ENCODE measurements at regions not wholly inside any gene's neighbourhood (a gene's known extent, or its start where the extent isn't known, plus 50 kb on each side); places are given as distances from the start of the nearest gene placed in this dataset.

DNA sequence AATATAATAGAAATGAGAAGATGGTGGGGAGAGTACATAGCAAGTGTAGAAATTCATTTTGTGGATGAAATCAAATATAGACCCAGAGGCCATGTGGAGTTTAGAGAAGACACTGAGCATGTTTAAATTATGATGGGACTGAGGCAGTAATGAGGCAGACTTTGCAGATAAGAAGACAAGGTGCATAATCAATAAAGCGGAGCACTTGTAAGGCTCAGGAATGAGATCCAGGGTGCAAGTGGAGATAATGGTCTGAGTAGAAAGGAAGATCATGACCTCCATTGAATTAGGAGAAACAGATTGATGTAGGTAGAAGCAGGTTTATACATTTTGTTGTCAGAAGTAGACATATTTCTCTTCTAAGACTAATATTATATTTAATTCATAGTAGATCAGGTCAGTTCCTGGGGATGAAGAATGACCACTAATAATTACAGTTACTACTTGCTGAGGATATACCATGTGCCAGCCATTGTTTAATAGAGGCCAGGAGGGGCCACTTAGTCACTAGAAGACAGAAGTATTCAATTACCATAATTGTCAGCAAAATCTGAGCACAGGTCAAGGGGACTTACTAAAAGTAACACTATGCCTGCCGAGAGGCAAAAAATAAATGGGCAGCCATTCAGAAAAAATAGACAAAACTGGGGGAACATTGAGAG is 479.8 kb downstream of the DNAH5 start:
- Histone ChIP-seq H3K27me3 (no peaks in the 10 kb centered on the region), H3K27ac (no peak overlapping the region), H3K4me3 (no peak overlapping the region), H3K36me3 (replicated peaks in 1 of 2; ENCODE audit: insufficient read depth in 1 of 2, low read depth in 2 of 2) (no peaks in the 10 kb centered on the region), H3K4me1 (peaks cover 3% of the 10 kb centered on the region), H3K9me3 (no peaks in the 10 kb centered on the region)
- intact Hi-C loops (cut with DNase I) = no loop called here
- TF ChIP-seq POLR2A (IDR thresholded peaks at IDR 0.05) (no peak), CTCF (IDR thresholded peaks at IDR 0.05) (no peak)
- DNase-seq = no peak
- 78 to 83% methylated on average over 2 of the region's 2 CpGs for WGBS, 2 donors
- ATAC-seq = no peak

- no peaks in the 10 kb centered on the region for H3K36me3 ChIP-seq (replicated peaks in 1 of 2; ENCODE audit: insufficient read depth in 1 of 2, low read depth in 2 of 2)
- H3K9me3 ChIP-seq = no peaks in the 10 kb centered on the region
- H3K4me1 ChIP-seq = peaks cover 3% of the 10 kb centered on the region
- 95% methylated on average over 2 of the region's 2 CpGs for WGBS, 2 donors
- intact Hi-C loops (cut with DNase I) = no loop called here
- ATAC-seq (no peak), DNase-seq (no peak)
- H3K27ac ChIP-seq = no peak overlapping the region
- no peak for TF ChIP-seq CTCF (IDR thresholded peaks at IDR 0.05)
- TF ChIP-seq POLR2A (IDR thresholded peaks at IDR 0.05) = no peak
- no peak overlapping the region for H3K4me3 ChIP-seq
- no peaks in the 10 kb centered on the region for H3K27me3 ChIP-seq
Measured at GRCh38 chr5:13460587-13460986, 483.9 kb downstream of the DNAH5 start.

- intact Hi-C loops (cut with DNase I) = no loop called here
- H3K27me3 ChIP-seq = no peaks in the 10 kb centered on the region
- DNase-seq = no peak
- no peak for ATAC-seq
- H3K4me3 ChIP-seq = no peak overlapping the region
- H3K27ac ChIP-seq = no peak overlapping the region
- WGBS, 2 donors = 64 to 75% methylated on average over 6 of the region's 6 CpGs
- no peaks in the 10 kb centered on the region for H3K36me3 ChIP-seq (replicated peaks in 1 of 2; ENCODE audit: insufficient read depth in 1 of 2, low read depth in 2 of 2)
- TF ChIP-seq CTCF (IDR thresholded peaks at IDR 0.05) (no peak), POLR2A (IDR thresholded peaks at IDR 0.05) (no peak)
- no peaks in the 10 kb centered on the region for H3K4me1 ChIP-seq
- H3K9me3 ChIP-seq = no peaks in the 10 kb centered on the region
Measured at GRCh38 chr5:13454050-13454449, 490.4 kb downstream of the DNAH5 start.

GRCh38 chr5:13448843-13449242 is 495.6 kb downstream of the DNAH5 start:
- DNase-seq = no peak
- no peak for ATAC-seq
- 60 to 66% methylated on average over 1 of the region's 1 CpG for WGBS, 2 donors
- no peak overlapping the region for H3K4me3 ChIP-seq
- TF ChIP-seq CTCF (IDR thresholded peaks at IDR 0.05) (no peak), POLR2A (IDR thresholded peaks at IDR 0.05) (no peak)
- H3K27ac ChIP-seq = no peak overlapping the region
- no peaks in the 10 kb centered on the region for H3K36me3 ChIP-seq (replicated peaks in 1 of 2; ENCODE audit: insufficient read depth in 1 of 2, low read depth in 2 of 2)
- no peaks in the 10 kb centered on the region for H3K4me1 ChIP-seq
- intact Hi-C loops (cut with DNase I) = no loop called here
- no peaks in the 10 kb centered on the region for H3K27me3 ChIP-seq
- H3K9me3 ChIP-seq = no peaks in the 10 kb centered on the region

- no peaks in the 10 kb centered on the region for H3K27me3 ChIP-seq
- intact Hi-C loops (cut with DNase I) = no loop called here
- H3K4me3 ChIP-seq = no peak overlapping the region
- DNase-seq = no peak
- no peak for ATAC-seq
- TF ChIP-seq CTCF (IDR thresholded peaks at IDR 0.05) (no peak), POLR2A (IDR thresholded peaks at IDR 0.05) (no peak)
- 29 to 49% methylated on average over 2 of the region's 2 CpGs for WGBS, 2 donors
- no peaks in the 10 kb centered on the region for H3K4me1 ChIP-seq
- H3K27ac ChIP-seq = no peak overlapping the region
- H3K9me3 ChIP-seq = no peaks in the 10 kb centered on the region
- H3K36me3 ChIP-seq (replicated peaks in 1 of 2; ENCODE audit: insufficient read depth in 1 of 2, low read depth in 2 of 2) = no peaks in the 10 kb centered on the region
Measured at GRCh38 chr5:13439430-13439829, 505.1 kb downstream of the DNAH5 start.

Measured in body of pancreas (tissue), 4 donors.